DMS53 (cell line): ENCODE measurements at regions not wholly inside any gene's neighbourhood (a gene's known extent, or its start where the extent isn't known, plus 50 kb on each side); places are given as distances from the start of the nearest gene placed in this dataset.
"Not testable (repeated sequence)": the region's sequence is repeated elsewhere in the genome, so short reads cannot be mapped to it uniquely, and the experiment has no call there.

Experiments used
- DNase-seq: peaks from one replicate; lab custom pipeline; 2025; lab: John Stamatoyannopoulos, UW

GRCh38 chr4:112946127-112946526 is 103.3 kb upstream of the ANK2 start:
- no peak for DNase-seq

GRCh38 chr4:112947616-112948015 is 101.8 kb upstream of the ANK2 start:
- DNase-seq: no peak

- peak; percentile 55 for DNase-seq
These were observed 97.8 kb upstream of the ANK2 start for GRCh38 chr4:112951362-112952312.

GRCh38 chr4:112952313-112952700 is 97.1 kb upstream of the ANK2 start:
- DNase-seq: no peak

GRCh38 chr4:112953262-112953661 is 96.2 kb upstream of the ANK2 start:
- no peak for DNase-seq

GRCh38 chr4:112954286-112954685 is 95.2 kb upstream of the ANK2 start:
- DNase-seq: no peak

GRCh38 chr4:112956484-112956896 is 93.0 kb upstream of the ANK2 start:
- no peak for DNase-seq

GRCh38 chr4:112957764-112958163 is 91.7 kb upstream of the ANK2 start:
- DNase-seq: not testable (repeated sequence)

GRCh38 chr4:112966701-112967488 is 82.6 kb upstream of the ANK2 start:
- DNase-seq: no peak

- no peak for DNase-seq
These were observed 80.8 kb upstream of the ANK2 start for GRCh38 chr4:112968451-112969159.

GRCh38 chr4:112970903-112971302 is 78.5 kb upstream of the ANK2 start:
- no peak for DNase-seq

- DNase-seq: no peak
These were observed 75.7 kb upstream of the ANK2 start for GRCh38 chr4:112973750-112974251.

GRCh38 chr4:112975567-112976355 is 73.7 kb upstream of the ANK2 start:
- no peak for DNase-seq

- DNase-seq: no peak
These were observed 70.6 kb upstream of the ANK2 start for GRCh38 chr4:112978691-112979472.

- no peak for DNase-seq
These were observed 69.5 kb upstream of the ANK2 start for GRCh38 chr4:112979881-112980421.

- DNase-seq: peak; percentile 17
These were observed 66.8 kb upstream of the ANK2 start for GRCh38 chr4:112982680-112983079.

- DNase-seq: no peak
These were observed 54.6 kb upstream of the ANK2 start for GRCh38 chr4:112994732-112995464.
